ENCODE measurements at regions not wholly inside any gene's neighbourhood (a gene's known extent, or its start where the extent isn't known, plus 50 kb on each side); places are given as distances from the start of the nearest gene placed in this dataset.

- Histone ChIP-seq H2BK20ac (ENCODE audit: low read length) (no peak overlapping the region), H3K9me3 (ENCODE audit: insufficient read depth in 2 of 2, low read depth in 1 of 2, low read length in 1 of 2) (no peaks in the 10 kb centered on the region), H3K9ac (replicated peaks in 1 of 4; ENCODE audit: extremely low read depth in 1 of 4, low read depth in 3 of 4, low read length in 3 of 4) (no peak overlapping the region), H3K56ac (replicated peaks; ENCODE audit: insufficient read length, low read depth, low read length) (no peak overlapping the region), H2AK5ac (ENCODE audit: low read depth, low read length) (no peak overlapping the region), H3K36me3 (ENCODE audit: control insufficient read depth in 2 of 4, insufficient read depth in 4 of 4, low read length in 3 of 4) (no peaks in the 10 kb centered on the region), H3K4me3 (ENCODE audit: extremely low read depth in 1 of 4, insufficient read depth in 2 of 4, low read depth in 3 of 4, low read length in 4 of 4) (no peak overlapping the region), H3K79me2 (ENCODE audit: control insufficient read depth in 1 of 2, insufficient read depth in 2 of 2, low read length in 2 of 2) (no peaks in the 10 kb centered on the region), H4K8ac (ENCODE audit: extremely low read depth, insufficient read depth, low read length) (no peak overlapping the region), H4K91ac (replicated peaks; ENCODE audit: insufficient read length, low read length) (no peak overlapping the region), H4K5ac (ENCODE audit: insufficient read length, low read depth, low read length) (no peak overlapping the region), H4K20me1 (replicated peaks in 1 of 2; ENCODE audit: control insufficient read depth in 1 of 2, insufficient read depth in 2 of 2, low read length in 2 of 2) (peaks cover 1 to 6% of the 10 kb centered on the region in 2 experiments), H2BK15ac (ENCODE audit: low read length) (no peak overlapping the region), H3K79me1 (ENCODE audit: low read depth, low read length) (no peaks in the 10 kb centered on the region), H3K27ac (ENCODE audit: low read depth, low read length) (no peak overlapping the region), H3K27me3 (replicated peaks in 1 of 4; ENCODE audit: control insufficient read depth in 3 of 4, extremely low read depth in 1 of 4, insufficient read depth in 3 of 4, low read length in 3 of 4) (peaks cover 35 to 57% (median 48%) of the 10 kb centered on the region in 4 experiments), H3K4me2 (ENCODE audit: insufficient read depth in 1 of 2, low read depth in 2 of 2, low read length in 2 of 2) (no peak overlapping the region), H3K23ac (ENCODE audit: insufficient read length) (no peak overlapping the region), H3K14ac (ENCODE audit: insufficient read length) (no peak overlapping the region), H3K18ac (ENCODE audit: extremely low read depth, low read length) (no peak overlapping the region), H3K4me1 (replicated peaks in 1 of 4; ENCODE audit: control insufficient read depth in 3 of 4, insufficient read depth in 4 of 4, low read length in 3 of 4) (peaks cover 0 to 4% (median 0%) of the 10 kb centered on the region in 4 experiments; a peak in 1 of 7 replicates), H2BK12ac (ENCODE audit: low read depth, low read length) (no peak overlapping the region), H3K4ac (replicated peaks; ENCODE audit: insufficient read length, low read depth, low read length) (no peak overlapping the region), H2AFZ (ENCODE audit: low read length) (no peak overlapping the region), H3K23me2 (ENCODE audit: low read depth, low read length) (no peaks in the 10 kb centered on the region), H2BK5ac (ENCODE audit: low read depth, low read length) (no peak overlapping the region), H2BK120ac (replicated peaks; ENCODE audit: low read depth, low read length) (no peak overlapping the region)
- FAIRE-seq (no peak), DNase-seq (ENCODE audit: low read depth in 1 of 2, low spot score in 2 of 2) (no peak)
- TF ChIP-seq POU5F1 (IDR thresholded peaks at IDR 0.05; ENCODE audit: low read depth, low read length) (no peak), TAF1 (IDR thresholded peaks at IDR 0.05; ENCODE audit: low read depth, low read length) (no peak), BACH1 (IDR thresholded peaks at IDR 0.05; ENCODE audit: low read length) (no peak), HDAC2 (IDR thresholded peaks at IDR 0.05; ENCODE audit: borderline replicate concordance in 1 of 2, low read depth in 2 of 2, low read length in 2 of 2) (no peak), SP1 (IDR thresholded peaks at IDR 0.05; ENCODE audit: low read depth, low read length) (no peak)
- ChIA-PET POLR2A (ENCODE audit: partially characterized antibody) (no interaction called here), CTCF (ENCODE audit: partially characterized antibody) (no interaction called here)
- WGBS, 2 experiments (ENCODE audit: extremely low coverage in 1 of 2, insufficient coverage in 1 of 2, insufficient read length in 1 of 2, insufficient replicate concordance in 2 of 2, low coverage in 1 of 2, low lambda C conversion rate in 2 of 2, missing lambda C conversion rate in 1 of 2): 87% methylated on average over 2 of the region's 2 CpGs; no CpG with 5 or more reads in 1 of the 2 experiments
These were observed 812.6 kb upstream of the LRATD1 start for GRCh38 chr2:13819896-13820295.

All from H1 (cell line).